Neural crest cell (in vitro differentiated cells): ENCODE measurements at regions not wholly inside any gene's neighbourhood (a gene's known extent, or its start where the extent isn't known, plus 50 kb on each side); places are given as distances from the start of the nearest gene placed in this dataset.

Experiments used
- DNase-seq: peaks from one replicate; pipeline ENCODE4 v3.0.0; 2021; ENCODE audit warnings: low read depth, mixed read lengths, low spot score
- H3K27ac Mint-ChIP-seq: one replicate; pipeline ENCODE4 v1.8.0; 2021; ENCODE audit warnings: mild to moderate bottlenecking, mixed read lengths; ENCODE audit not compliant: unreplicated experiment
- H3K27me3 Mint-ChIP-seq: 2 replicates; pipeline ENCODE4 v1.8.0; 2021; ENCODE audit warnings: low read depth, mild to moderate bottlenecking, mixed read lengths
- H3K36me3 Mint-ChIP-seq: 2 replicates; pipeline ENCODE4 v1.8.0; 2021; ENCODE audit warnings: low read depth, mild to moderate bottlenecking, mixed read lengths
- H3K4me1 Mint-ChIP-seq: 2 replicates; pipeline ENCODE4 v1.8.0; 2021; ENCODE audit warnings: mixed read lengths
- H3K4me3 Mint-ChIP-seq: one replicate; pipeline ENCODE4 v1.8.0; 2021; ENCODE audit warnings: mild to moderate bottlenecking, mixed read lengths
- H3K9me3 Mint-ChIP-seq: 2 replicates; pipeline ENCODE4 v1.8.0; 2021; ENCODE audit warnings: mixed read lengths
- CTCF ChIP-seq: fragments of 200-600 bp; sonication (generic); conservative IDR thresholded peaks from 2 replicates; pipeline ENCODE4 v1.5.0; 2021; ENCODE audit warnings: antibody characterized with exemption, mild to moderate bottlenecking

DNA sequence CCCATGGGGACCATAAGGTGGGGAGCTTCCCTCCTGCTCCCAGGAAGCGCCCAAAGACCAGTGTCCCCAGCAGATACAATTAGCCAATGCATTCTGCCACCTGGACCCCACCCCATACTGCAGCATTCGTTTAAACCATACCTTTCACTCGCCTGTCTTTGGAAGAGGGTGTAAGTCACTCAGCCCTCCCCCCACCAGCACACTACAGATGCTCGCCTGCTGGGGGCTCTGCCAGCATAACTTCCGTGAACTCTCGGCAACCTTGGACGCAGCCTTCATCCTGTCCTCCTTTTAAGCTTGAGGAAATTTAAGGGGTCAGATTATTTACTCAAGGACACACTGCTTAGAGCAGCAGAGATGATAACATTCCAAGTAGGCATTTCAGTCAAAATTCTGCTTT is 94.4 kb upstream of the NAA20 start:
- no peak overlapping the region for H3K4me3 Mint-ChIP-seq
- H3K9me3 Mint-ChIP-seq: no peaks in the 10 kb centered on the region
- H3K27me3 Mint-ChIP-seq: no peaks in the 10 kb centered on the region
- TF ChIP-seq CTCF: no peak
- peaks cover 7% of the 10 kb centered on the region for H3K4me1 Mint-ChIP-seq
- DNase-seq: no peak
- H3K36me3 Mint-ChIP-seq: no peaks in the 10 kb centered on the region
- no peak overlapping the region for H3K27ac Mint-ChIP-seq

DNA sequence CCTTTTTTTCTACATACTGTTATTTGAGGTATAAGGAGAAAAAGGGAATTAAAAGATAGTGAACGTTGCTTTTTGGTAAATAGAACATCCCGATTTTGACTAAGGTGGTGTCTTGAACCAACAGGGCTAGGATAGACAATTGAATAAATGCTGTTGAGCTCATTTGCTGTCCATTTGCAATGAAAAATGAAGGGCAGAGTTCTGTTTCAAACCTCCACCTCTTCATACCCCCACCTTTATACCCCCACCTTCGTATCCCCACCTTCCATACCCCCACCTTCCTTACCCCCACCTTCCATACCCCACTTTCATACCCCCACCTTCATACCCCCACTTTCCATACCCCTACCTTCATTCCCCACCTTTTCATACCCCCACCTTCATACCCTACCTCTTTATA is 93.4 kb upstream of the NAA20 start:
- H3K9me3 Mint-ChIP-seq: no peaks in the 10 kb centered on the region
- H3K4me1 Mint-ChIP-seq: no peaks in the 10 kb centered on the region
- H3K27me3 Mint-ChIP-seq: no peaks in the 10 kb centered on the region
- no peak for DNase-seq
- H3K27ac Mint-ChIP-seq: no peak overlapping the region
- no peak for TF ChIP-seq CTCF
- no peaks in the 10 kb centered on the region for H3K36me3 Mint-ChIP-seq
- H3K4me3 Mint-ChIP-seq: no peak overlapping the region

- Mint-ChIP-seq H3K27ac (no peak overlapping the region), H3K4me3 (no peak overlapping the region), H3K9me3 (no peaks in the 10 kb centered on the region), H3K27me3 (no peaks in the 10 kb centered on the region), H3K36me3 (no peaks in the 10 kb centered on the region), H3K4me1 (no peaks in the 10 kb centered on the region)
- no peak for DNase-seq
- TF ChIP-seq CTCF: no peak
These were observed 92.9 kb upstream of the NAA20 start for GRCh38 chr20:19924255-19924654.

- Mint-ChIP-seq H3K27me3 (no peaks in the 10 kb centered on the region), H3K9me3 (no peaks in the 10 kb centered on the region), H3K36me3 (no peaks in the 10 kb centered on the region), H3K27ac (no peak overlapping the region), H3K4me1 (no peaks in the 10 kb centered on the region), H3K4me3 (no peak overlapping the region)
- no peak for TF ChIP-seq CTCF
- DNase-seq: no peak
These were observed 90.6 kb upstream of the NAA20 start for GRCh38 chr20:19926591-19926990.

GRCh38 chr20:19928328-19929011 is 88.7 kb upstream of the NAA20 start:
- Mint-ChIP-seq H3K27ac (no peak overlapping the region), H3K9me3 (no peaks in the 10 kb centered on the region), H3K4me1 (peaks cover 5% of the 10 kb centered on the region), H3K4me3 (no peak overlapping the region), H3K27me3 (no peaks in the 10 kb centered on the region), H3K36me3 (no peaks in the 10 kb centered on the region)
- no peak for TF ChIP-seq CTCF
- DNase-seq: no peak
